Liver (tissue), 8 donors: ENCODE measurements at regions not wholly inside any gene's neighbourhood (a gene's known extent, or its start where the extent isn't known, plus 50 kb on each side); places are given as distances from the start of the nearest gene placed in this dataset.

ENCODE experiments used
- DNase-seq: peaks from one replicate; pipeline ENCODE4 v3.0.0-alpha.2; 2017; ENCODE audit warnings: low spot score
- H3K27ac ChIP-seq, 2 donors: one replicate each; pipeline ENCODE4 v1.7.0; 2013; ENCODE audit warnings: inconsistent platforms in 2 of 2, low read length in 2 of 2, control low read depth in 1 of 2, low read depth in 1 of 2, mild to moderate bottlenecking in 1 of 2
- H3K27me3 ChIP-seq, 4 donors: one replicate each; pipeline versions ENCODE4 v1.6.1 to v1.7.0; 2013; ENCODE audit warnings: low read length in 3 of 4, inconsistent platforms in 1 of 4, mild to moderate bottlenecking in 1 of 4, moderate library complexity in 1 of 4; ENCODE audit not compliant: control insufficient read depth in 4 of 4, insufficient read depth in 4 of 4
- H3K36me3 ChIP-seq, 4 donors: one replicate each; pipeline versions ENCODE4 v1.6.1 to v1.7.0; 2013; ENCODE audit warnings: low read length in 3 of 4, mild to moderate bottlenecking in 3 of 4, low read depth in 1 of 4, moderate library complexity in 1 of 4; ENCODE audit not compliant: control insufficient read depth in 4 of 4, insufficient read depth in 3 of 4
- H3K4me1 ChIP-seq, 4 donors: one replicate each; pipeline versions ENCODE4 v1.6.1 to v1.7.0; 2013; ENCODE audit warnings: low read length in 3 of 4, mild to moderate bottlenecking in 3 of 4, moderate library complexity in 1 of 4; ENCODE audit not compliant: control insufficient read depth in 4 of 4, insufficient read depth in 4 of 4
- H3K4me3 ChIP-seq, 3 donors: one replicate each; pipeline versions ENCODE4 v1.6.1 to v1.7.0; 2013; ENCODE audit warnings: low read length in 3 of 3, control low read depth in 1 of 3, low read depth in 1 of 3, mild to moderate bottlenecking in 1 of 3
- H3K9ac ChIP-seq, 2 donors: one replicate each; pipeline ENCODE4 v1.7.0; 2013; ENCODE audit warnings: low read length in 2 of 2, mild to moderate bottlenecking in 2 of 2, moderate library complexity in 2 of 2, control low read depth in 1 of 2, low read depth in 1 of 2
- H3K9me3 ChIP-seq, 4 donors: one replicate each; pipeline versions ENCODE4 v1.6.1 to v1.7.0; 2013; ENCODE audit warnings: low read length in 3 of 4; ENCODE audit not compliant: control insufficient read depth in 4 of 4
- ATF3 ChIP-seq: IDR thresholded peaks from 2 replicates; pipeline ENCODE4 v1.6.1; 2016; ENCODE audit warnings: antibody characterized with exemption
- CTCF ChIP-seq: fragments of 150-350 bp; IDR thresholded peaks from 2 replicates; pipeline ENCODE4 v1.5.1; 2017; ENCODE audit warnings: improper control_type of control experiment, low read depth, low read length; ENCODE audit not compliant: missing input control
- EGR1 ChIP-seq, 2 donors: IDR thresholded peaks; 2 replicates each; pipeline ENCODE4 v1.6.1; 2016 to 2018; ENCODE audit warnings: antibody characterized with exemption in 2 of 2, low read depth in 2 of 2
- FOXA1 ChIP-seq: IDR thresholded peaks from 2 replicates; pipeline ENCODE4 v1.6.1; 2016; ENCODE audit warnings: antibody characterized with exemption
- FOXA2 ChIP-seq: IDR thresholded peaks from 2 replicates; pipeline ENCODE4 v1.6.1; 2016; ENCODE audit warnings: antibody characterized with exemption
- GABPA ChIP-seq, 2 donors: IDR thresholded peaks in 1 of 2; conservative IDR thresholded peaks in 1 of 2; 2 replicates each; pipeline ENCODE4 v1.6.1; 2016; ENCODE audit warnings: antibody characterized with exemption in 2 of 2, mild to moderate bottlenecking in 1 of 2, moderate library complexity in 1 of 2
- HNF4A ChIP-seq, 2 donors: conservative IDR thresholded peaks; 2 replicates each; pipeline ENCODE4 v1.6.1; 2016; ENCODE audit warnings: antibody characterized with exemption in 2 of 2, mild to moderate bottlenecking in 2 of 2
- HNF4G ChIP-seq: IDR thresholded peaks from 2 replicates; pipeline ENCODE4 v1.6.1; 2016; ENCODE audit warnings: antibody characterized with exemption
- JUND ChIP-seq, 2 donors: IDR thresholded peaks; 2 replicates each; pipeline ENCODE4 v1.6.1; 2016; ENCODE audit warnings: antibody characterized with exemption in 2 of 2
- MAX ChIP-seq: IDR thresholded peaks from 2 replicates; pipeline ENCODE4 v1.6.1; 2016; ENCODE audit warnings: antibody characterized with exemption
- NR2F2 ChIP-seq: IDR thresholded peaks from 2 replicates; pipeline ENCODE4 v1.6.1; 2016; ENCODE audit warnings: antibody characterized with exemption
- RAD21 ChIP-seq, 2 donors: IDR thresholded peaks; 2 replicates each; pipeline ENCODE4 v1.6.1; 2016; ENCODE audit warnings: antibody characterized with exemption in 2 of 2, mild to moderate bottlenecking in 2 of 2
- REST ChIP-seq: IDR thresholded peaks from 2 replicates; pipeline ENCODE4 v1.6.1; 2016; ENCODE audit warnings: antibody characterized with exemption, mild to moderate bottlenecking
- RXRA ChIP-seq, 2 donors: IDR thresholded peaks; 2 replicates each; pipeline ENCODE4 v1.6.1; 2017 to 2018; ENCODE audit warnings: antibody characterized with exemption in 2 of 2, mild to moderate bottlenecking in 1 of 2
- SP1 ChIP-seq: IDR thresholded peaks from 2 replicates; pipeline ENCODE4 v1.6.1; 2018; ENCODE audit warnings: antibody characterized with exemption, mild to moderate bottlenecking
- TAF1 ChIP-seq: conservative IDR thresholded peaks from 2 replicates; pipeline ENCODE4 v1.6.1; 2016; ENCODE audit warnings: antibody characterized with exemption, mild to moderate bottlenecking
- YY1 ChIP-seq: IDR thresholded peaks from 2 replicates; pipeline ENCODE4 v1.6.1; 2016; ENCODE audit warnings: antibody characterized with exemption, mild to moderate bottlenecking
- ZBTB33 ChIP-seq: IDR thresholded peaks from 2 replicates; pipeline ENCODE4 v1.6.1; 2016; ENCODE audit warnings: antibody characterized with exemption
- WGBS: extraction: QIAGEN DNeasy Blood & Tissue Kit; methylation state at CpG from one replicate; pipeline ENCODE4 v1.1.7; 2013; 5-methylcytosine and 5-hydroxymethylcytosine counted together
- donor health status: healthy.
- donor health status: healthy.
- donor health status: healthy.
- donor health status: healthy.
- donor health status: healthy.

GRCh38 chr7:146028251-146028750, 88.3 kb upstream of the CNTNAP2 start:
- DNase-seq = no peak
- Histone ChIP-seq H3K36me3 (no peaks in the 10 kb centered on the region), H3K4me1 (no peaks in the 10 kb centered on the region), H3K4me3 (no peak overlapping the region), H3K27me3 (no peaks in the 10 kb centered on the region), H3K9ac (no peak overlapping the region), H3K9me3 (no peaks in the 10 kb centered on the region), H3K27ac (no peak overlapping the region)
- TF ChIP-seq HNF4G = no peak
- no peak for TF ChIP-seq REST
- TF ChIP-seq MAX = no peak
- TF ChIP-seq ATF3 = no peak
- no peak for TF ChIP-seq FOXA2
- no peak for TF ChIP-seq YY1
- TF ChIP-seq HNF4A (conservative IDR thresholded peaks at IDR 0.05) = no peak
- no peak for TF ChIP-seq RAD21 (IDR thresholded peaks at IDR 0.05)
- no peak for TF ChIP-seq ZBTB33
- TF ChIP-seq NR2F2 = no peak
- no peak for TF ChIP-seq GABPA (IDR thresholded peaks at IDR 0.05 in 1 of 2, conservative IDR thresholded peaks at IDR 0.05 in 1 of 2)
- no peak for TF ChIP-seq JUND (IDR thresholded peaks at IDR 0.05)
- no peak for TF ChIP-seq FOXA1
- TF ChIP-seq EGR1 (IDR thresholded peaks at IDR 0.05; ENCODE audit: low read depth in 2 of 2) = no peak
- no peak for TF ChIP-seq SP1
- no peak for TF ChIP-seq TAF1
- TF ChIP-seq RXRA (IDR thresholded peaks at IDR 0.05) = no peak
- TF ChIP-seq CTCF = no peak
- 58% methylated on average over 3 of the region's 3 CpGs for WGBS
